ENCODE measurements at regions not wholly inside any gene's neighbourhood (a gene's known extent, or its start where the extent isn't known, plus 50 kb on each side); places are given as distances from the start of the nearest gene placed in this dataset.
"Not testable (repeated sequence)": the region's sequence is repeated elsewhere in the genome, so short reads cannot be mapped to it uniquely, and the experiment has no call there.

GRCh38 chr7:69190025-69190424 lies 408.2 kb upstream of the AUTS2 start:
- no peak for DNase-seq

- no peak for DNase-seq
Observed at GRCh38 chr7:69190763-69191162, 407.5 kb upstream of the AUTS2 start.

DNA sequence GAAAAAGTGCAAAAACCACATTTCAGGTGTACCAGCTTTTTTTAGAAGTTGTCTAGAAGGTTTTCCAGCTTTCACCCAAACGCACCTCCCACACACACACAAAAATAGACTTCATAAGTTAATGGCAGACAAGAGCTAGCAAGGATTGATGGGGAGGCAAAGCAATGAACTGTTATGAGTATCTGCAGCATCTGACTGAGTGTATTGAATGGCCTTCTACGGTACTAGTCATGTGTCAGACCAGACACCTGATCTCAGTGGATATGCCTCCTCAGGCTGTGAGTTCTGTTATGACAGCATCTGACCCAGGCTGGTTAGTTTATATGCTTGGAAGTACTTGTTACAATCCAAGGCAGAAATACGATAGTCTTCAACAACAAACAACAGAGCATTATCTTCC lies 406.1 kb upstream of the AUTS2 start:
- DNase-seq = no peak

- no peak for DNase-seq
Observed at GRCh38 chr7:69193061-69193460, 405.2 kb upstream of the AUTS2 start.

DNA sequence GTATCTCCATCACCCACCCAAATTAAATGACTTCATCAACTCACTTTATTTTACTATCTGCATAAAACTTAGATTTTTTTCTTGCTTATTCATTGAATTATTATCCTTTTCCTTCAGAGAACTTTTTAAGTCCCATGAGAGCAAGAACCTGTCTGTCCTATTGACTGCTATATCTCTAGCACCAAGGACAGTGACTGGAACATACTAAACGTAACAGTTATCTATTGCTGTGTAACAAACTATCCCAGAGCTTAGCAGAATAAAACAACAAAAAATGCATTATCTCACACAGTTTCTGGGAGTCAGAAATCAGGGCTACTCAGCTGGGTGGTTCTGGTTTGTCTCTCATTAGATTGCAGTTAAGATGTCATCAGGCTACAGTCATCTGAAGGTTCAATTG lies 401.7 kb upstream of the AUTS2 start:
- DNase-seq = no peak

DNA sequence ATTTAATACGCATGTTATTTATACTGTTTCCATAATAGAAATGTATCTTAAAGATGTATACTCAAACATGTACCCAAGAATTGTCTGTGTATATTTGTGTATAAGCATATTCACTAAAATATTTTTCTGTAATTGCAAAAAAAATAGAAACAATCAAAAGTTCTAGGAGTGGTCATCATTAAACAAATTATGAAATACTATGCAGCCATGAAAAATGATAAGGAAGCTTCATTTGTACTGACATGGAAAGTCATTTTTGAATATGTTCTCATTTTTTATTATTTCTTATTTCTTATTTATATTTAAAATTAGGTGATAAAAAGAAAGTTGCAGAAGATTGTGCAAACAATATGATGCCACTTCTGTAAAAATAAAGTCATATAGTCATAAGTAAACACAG lies 400.0 kb upstream of the AUTS2 start:
- no peak for DNase-seq

- DNase-seq = no peak
Observed at GRCh38 chr7:69199041-69199440, 399.2 kb upstream of the AUTS2 start.

GRCh38 chr7:69199661-69200060 lies 398.6 kb upstream of the AUTS2 start:
- DNase-seq = no peak

DNA sequence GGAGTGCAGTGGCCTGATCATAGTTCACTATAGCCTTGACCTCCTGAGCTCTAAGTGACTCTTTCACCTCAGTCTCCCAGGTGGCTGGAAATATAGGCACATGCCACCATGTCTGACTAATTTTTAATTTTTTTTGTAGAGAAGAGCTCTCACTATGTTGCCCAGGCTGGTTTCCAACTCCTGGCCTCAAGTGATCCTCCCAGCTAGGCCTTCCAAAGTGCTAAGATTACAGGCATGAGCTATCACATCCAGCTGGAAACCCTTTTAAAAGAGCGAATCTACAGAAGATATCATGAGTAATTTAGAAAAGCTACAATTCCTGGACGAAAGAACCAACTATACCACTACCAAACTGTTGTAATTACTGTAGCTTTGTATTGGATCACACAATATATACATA lies 394.4 kb upstream of the AUTS2 start:
- DNase-seq = no peak

DNA sequence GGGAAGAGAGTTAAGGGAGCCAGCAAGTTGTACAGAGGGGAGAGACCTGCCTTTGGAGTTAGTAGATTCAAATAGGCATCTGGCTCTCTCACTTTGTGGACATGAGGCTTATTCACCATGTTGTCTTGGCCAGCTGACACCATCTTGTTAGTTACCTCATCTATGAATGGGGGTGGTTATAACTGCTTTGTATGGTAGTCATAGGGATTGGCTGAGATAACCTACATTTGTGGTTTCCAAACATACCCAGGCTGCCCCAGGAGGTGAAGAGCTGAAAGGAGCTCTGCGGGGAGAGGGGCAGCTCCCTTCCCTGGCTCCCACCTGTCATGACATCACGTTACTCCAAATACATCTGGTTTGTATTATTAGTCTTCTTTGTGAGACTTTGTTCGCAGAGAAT lies 393.3 kb upstream of the AUTS2 start:
- DNase-seq = no peak

GRCh38 chr7:69205581-69205980 lies 392.7 kb upstream of the AUTS2 start:
- DNase-seq = no peak

DNA sequence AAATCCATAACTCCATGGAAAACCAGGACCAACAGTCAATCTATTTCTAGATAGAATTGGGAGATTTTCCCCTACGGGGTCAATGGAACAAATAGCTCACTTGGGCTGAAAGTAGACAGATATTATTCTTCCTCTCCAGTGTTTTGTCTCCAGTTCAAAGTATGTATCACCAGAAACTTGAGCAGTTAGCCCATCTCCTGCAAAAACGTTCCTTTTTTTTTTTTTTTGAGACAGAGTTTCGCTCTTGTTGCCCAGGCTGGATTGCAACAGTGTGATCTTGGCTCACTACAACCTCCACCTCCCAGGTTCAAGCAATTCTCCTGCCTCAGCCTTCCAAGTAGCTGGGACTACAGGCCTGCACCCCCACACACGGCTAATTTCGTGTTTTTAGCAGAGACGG lies 390.0 kb upstream of the AUTS2 start:
- no peak for DNase-seq

- no peak for DNase-seq
Observed at GRCh38 chr7:69208848-69209247, 389.4 kb upstream of the AUTS2 start.

DNA sequence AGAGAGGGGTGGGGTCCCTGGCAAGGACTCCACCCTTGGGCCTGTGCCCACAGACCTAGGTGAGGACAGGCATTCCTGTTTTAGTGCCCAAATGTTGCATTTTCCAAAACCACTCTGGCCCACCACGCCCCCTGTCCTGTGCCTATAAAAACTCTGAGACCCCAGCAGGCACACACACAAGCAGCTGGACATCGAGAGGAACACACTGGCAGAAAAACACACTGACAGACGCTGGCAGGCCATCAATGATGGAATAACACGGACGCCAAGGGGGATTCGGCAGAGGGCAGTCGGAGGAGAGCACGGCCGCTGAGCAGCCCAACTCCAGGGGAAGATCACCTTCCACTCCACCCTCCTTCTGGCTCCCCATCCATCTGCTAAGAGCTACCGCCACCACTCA lies 386.9 kb upstream of the AUTS2 start:
- no peak for DNase-seq

DNA sequence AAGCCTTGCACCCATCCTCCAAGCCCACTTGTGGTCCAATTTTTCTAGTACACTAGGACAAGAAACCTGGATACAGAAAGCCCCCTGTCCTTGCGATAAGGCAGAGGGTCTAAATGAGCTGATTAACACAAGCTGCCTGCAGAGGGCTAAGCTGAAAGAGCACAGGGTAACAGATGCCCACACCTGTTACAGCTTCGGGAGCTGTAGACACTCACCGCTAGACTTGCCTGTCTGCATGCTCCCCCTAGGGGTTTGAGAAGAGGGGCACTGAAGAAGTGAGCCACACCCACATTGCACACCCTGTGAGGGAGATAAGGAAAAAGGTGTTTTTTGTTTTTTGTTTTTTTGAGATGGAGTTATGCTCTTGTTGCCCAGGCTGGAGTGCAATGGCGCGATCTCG lies 386.5 kb upstream of the AUTS2 start:
- no peak for DNase-seq

GRCh38 chr7:69213878-69214277 lies 384.4 kb upstream of the AUTS2 start:
- DNase-seq = no peak

DNA sequence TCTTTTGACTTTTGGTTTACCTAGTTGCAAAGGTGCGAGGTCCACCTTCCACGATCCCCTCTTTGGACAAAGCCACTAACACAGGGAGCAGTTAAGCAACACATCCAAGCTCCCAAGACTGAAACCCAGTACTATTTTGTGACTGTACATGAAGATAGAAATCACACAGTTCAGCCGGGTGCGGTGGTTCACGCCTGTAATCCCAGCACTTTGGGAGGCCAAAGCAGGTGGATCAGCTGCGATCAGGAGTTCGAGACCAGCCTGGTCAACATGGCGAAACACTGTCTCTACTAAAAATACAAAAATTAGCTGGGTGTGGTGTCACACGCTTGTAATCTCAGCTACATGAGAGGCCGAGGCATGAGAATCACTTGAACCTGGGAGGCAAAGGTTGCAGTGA lies 382.8 kb upstream of the AUTS2 start:
- not testable (repeated sequence) for DNase-seq

DNA sequence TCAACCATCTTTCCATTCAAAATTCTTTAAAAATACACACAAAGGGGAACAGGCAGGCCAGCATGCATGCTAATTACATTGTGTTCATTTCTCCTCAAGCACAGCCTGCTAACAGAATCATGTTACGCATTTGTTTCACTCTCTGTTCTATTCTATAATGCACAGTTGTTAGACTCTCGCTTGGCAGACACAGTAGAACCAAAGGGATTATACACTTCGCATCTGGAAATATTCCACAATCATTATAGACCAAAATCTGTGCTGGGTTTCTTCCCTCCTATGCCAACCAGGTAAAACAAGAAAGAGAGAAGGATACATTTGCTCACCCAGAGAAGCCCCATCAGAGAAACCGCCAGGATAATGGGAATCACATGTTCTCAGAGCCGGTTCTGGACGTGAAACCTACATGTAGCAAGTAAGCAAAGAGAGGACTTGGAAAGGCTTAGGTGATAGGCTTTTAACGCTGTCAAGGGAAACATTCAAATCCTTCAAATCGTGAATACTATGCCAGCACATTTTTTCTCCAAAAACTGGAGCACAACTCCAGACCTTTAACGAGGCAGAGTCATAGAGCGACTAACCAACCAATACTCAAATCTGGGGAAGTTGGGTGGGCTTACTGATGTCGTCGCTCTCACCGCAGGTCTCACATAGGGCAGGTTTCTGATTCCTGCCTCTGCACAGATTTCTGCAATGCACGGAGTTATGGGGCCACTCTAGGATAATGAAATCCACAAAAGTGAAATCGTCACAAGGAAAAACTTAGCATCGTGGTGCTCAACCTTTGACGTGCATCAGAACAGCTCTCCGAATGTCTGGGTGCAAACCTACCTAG lies 380.5 kb upstream of the AUTS2 start:
- DNase-seq = no peak

GRCh38 chr7:69218576-69218975 lies 379.7 kb upstream of the AUTS2 start:
- no peak for DNase-seq

DNA sequence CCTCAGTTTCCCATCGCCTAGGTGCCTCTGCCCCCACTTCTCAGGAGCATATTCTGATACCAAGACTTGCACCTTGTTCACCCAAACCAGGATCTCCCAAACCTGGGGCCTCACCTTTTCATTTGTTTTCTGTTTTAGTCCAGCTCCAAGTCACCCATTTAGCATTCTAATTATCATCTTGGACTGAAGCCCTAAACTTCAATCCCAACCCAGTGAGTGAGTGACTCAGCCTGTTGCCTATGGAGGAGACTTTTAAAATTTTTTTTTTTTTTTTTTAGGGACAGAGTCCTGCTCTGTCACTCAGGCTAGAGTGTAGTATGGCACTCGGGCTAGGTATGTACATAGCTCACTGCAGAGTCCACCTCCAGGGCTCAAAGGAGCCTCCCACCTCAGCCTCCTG lies 378.9 kb upstream of the AUTS2 start:
- DNase-seq = no peak

- DNase-seq = no peak
Observed at GRCh38 chr7:69225259-69225943, 372.9 kb upstream of the AUTS2 start.

DNA sequence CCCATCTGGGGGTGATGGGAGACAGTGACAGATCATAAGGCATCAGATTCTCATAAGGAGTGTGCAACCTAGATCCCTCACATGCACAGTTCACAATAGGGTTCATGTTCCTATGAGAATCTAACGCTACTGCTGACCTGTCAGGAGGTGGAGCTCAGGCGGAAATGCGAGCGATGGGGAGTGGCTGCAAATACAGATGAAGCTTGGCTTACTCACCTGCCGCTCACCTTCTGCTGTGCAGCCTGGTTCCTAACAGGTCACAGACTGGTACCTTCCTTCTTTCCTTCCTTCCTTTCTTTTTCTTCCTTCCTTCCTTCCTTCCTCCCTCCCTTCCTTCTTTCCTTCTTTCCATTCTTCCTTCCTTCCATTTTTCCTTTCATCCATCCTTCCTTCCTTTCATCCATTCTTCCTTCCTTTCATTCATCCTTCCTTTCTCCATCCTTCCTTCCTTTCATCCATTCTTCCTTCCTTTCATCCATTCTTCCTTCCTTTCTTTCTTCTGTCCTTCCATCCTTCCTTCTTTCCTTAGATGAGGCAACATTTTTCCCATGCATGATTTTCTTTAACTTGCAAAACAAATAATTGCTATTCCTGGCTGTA lies 370.0 kb upstream of the AUTS2 start:
- DNase-seq = no peak

DNA sequence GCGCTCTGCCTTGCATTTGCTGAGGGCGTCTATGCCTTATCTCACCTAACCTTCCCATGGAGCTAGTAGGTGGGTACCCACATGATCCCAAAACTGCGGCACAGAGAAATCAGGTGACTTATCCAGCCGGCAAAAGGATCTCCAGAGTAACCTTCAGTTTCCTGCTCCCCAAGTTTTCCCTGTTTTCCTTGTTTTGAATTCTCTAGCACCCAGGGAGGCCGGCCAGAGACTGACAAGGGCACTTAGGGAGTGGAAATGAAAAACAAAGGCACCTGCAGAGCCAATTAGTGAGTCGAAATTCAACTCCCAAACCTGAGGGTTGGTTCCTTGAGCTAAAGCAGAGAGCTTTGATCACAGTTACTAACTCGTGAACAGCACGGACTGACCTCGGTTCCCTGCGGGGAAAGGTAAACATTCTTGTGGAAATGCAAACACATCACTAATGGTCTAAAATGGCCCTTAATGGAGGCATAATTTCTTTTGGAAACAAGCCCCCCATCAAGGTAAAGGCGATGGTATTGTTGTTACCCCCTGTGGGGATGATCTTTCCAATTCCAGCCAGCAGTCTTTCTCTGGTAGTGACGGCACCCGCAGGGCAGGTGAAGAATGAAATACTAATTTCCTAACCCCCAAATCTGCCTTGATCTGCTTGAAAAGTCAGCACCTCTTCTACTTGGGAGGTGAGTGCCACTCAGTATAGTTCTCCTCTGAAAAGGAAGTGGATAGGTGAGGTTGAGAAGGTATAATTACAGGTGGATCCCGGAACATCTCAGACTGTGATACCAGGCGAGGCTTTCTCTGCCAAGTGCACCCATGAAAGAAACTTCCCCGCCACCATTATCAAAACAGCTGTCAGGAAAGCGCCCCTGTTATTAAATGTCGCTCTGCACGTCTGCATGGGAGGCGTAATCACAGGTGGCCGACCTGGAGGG lies 365.6 kb upstream of the AUTS2 start:
- no peak for DNase-seq
